Stimulated activated naive CD8-positive, alpha-beta T cell treated with anti-CD3 and anti-CD28 coated beads, Interleukin-15, Interleukin-2, amounts not matched to agents 100 U/mL and 50 U/mL, for 24 hours (primary cell): ENCODE measurements at regions not wholly inside any gene's neighbourhood (a gene's known extent, or its start where the extent isn't known, plus 50 kb on each side); places are given as distances from the start of the nearest gene placed in this dataset.
A peak's percentile ranks its signal among the peaks of the same experiment; 100 is the strongest.

Source experiments
- ATAC-seq: fragments of 150-1000 bp; cut with Tn5 transposase; one replicate; pipeline ENCODE4 v1.10.0; 2021
- DNase-seq: peaks from one replicate; pipeline ENCODE4 v3.0.0; 2021

DNA sequence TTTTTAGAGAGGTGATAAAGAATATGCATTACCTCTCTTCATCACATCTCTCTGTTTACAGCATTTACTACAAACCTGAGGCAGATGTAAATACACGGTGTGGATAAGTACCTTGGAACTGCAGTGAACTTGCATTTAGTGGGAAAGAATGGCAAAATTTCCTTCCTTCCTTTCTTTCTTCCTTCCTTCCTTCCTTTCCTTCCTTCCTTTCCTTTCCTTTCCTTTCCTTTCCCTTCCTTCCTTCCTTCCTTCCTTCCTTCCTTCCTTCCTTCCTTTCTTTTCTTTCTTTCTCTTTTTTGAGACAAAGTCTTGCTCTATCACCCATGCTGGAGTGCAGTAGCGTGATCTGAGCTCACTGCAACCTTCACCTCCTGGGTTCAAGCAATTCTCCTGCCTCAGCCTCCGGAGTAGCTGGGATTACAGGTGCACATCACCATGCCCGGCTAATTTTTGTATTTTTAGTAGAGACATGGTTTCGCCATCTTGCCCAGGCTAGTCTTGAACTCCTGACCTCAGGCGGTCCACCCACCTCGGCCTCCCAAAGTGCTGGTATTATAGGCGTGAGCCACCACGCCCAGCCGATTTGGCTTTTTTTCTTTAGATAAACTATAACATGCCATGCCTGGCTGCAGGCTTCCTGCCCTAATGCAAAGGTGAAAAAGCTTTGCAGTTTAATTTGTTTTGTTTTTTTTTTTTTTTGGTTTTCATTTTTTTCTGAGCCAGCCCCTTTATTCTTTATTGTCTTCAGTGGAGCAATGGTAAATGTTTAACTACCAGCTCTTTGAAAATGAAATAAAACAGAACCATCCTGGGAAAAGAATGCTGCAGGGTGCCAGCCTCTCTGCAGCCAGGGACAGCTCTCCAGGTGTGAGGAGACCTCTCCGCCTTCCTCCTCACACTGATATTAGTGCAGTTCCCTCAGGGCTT is 64.2 kb upstream of the NEDD9 start:
- no peak for ATAC-seq
- no peak for DNase-seq

DNA sequence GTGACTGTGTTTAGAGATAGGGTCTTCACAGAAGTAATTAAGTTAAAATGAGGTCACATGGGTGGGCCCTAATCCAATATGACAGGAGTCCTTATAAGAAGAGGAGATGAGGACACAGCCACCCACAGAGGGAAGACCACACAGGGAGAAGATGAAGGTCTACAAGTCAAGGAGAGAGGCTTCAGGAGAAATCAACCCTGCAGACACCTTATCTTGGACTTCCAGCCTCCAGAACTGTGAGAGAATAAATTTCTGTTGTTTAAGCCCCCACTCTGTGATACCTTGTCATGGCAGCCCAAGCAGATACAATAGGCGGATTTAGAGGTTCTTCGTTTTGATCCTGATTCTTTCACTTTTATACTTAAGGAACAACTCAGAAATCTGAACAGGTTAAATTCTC is 63.5 kb upstream of the NEDD9 start:
- DNase-seq (no peak), ATAC-seq (no peak)

DNA sequence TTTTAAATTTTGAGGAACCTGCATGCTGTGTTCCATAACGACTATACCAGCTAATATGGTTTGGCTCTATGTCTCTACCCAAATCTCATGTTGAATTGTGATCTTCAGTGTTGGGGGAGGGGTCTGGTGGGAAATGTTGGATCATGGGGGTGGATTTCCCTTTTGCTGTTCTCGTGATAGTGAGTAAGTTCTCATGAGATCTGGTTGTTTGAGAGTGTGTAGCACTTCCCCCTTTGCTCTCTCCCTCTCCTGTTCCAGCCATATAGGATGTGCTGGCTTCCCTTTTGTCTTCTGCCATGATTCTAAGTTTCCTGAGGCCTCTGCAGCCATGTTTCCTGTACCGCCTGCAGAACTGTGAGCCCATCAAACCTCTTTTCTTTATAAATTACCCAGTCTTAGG is 61.8 kb upstream of the NEDD9 start:
- DNase-seq: no peak
- ATAC-seq: no peak

DNA sequence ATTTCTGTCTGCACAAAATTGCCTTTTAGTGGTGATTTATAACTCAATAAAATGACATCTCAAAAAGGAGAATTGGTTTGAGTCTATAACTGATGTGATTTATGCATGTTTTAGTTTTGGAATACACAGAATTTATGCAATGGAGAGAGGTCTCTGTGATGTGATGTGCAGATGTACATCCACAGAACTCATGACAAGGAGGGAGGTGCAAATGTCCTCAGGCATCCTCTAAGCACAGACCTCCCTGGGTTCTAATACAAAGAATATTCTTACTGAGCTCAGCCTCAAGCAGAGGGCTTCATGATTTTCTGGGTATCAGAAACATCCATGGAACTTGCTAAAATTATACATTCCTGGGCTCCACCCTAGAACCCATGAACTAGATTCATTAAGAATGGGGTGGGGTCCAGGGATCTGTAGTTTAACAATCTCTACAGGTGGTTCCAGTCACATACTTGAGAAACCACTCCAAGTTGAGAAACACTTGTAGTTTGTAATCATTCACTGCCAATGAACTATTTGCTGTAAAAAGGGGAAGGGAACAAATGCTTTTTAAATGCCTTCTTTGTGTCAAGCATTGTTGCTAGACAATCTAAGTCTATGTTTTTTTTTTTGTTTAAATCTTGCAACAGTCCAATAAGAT is 60.2 kb upstream of the NEDD9 start:
- no peak for ATAC-seq

DNA sequence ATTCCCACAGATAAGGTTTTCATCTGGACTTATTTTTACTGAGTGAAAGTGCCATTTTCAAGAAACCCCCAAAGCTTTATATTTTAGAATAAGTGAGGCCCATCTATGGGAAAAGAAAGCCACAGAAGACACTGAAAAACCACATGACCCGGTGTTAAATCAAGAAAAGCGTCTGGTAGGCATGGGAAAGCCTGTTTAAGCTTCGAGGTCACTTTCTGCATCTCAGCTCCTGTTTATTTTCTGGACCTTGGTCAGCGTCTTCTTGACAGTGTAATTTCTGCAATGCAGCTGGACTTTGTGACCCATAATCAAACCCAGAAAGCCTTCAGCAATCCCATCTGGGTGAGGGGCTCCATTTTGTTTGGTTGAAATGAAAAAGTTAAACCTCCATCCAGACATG is 59.6 kb upstream of the NEDD9 start:
- no peak for ATAC-seq
- no peak for DNase-seq

More for the DNA sequence above, 60.2 kb upstream of the NEDD9 start:
- DNase-seq: no peak

DNA sequence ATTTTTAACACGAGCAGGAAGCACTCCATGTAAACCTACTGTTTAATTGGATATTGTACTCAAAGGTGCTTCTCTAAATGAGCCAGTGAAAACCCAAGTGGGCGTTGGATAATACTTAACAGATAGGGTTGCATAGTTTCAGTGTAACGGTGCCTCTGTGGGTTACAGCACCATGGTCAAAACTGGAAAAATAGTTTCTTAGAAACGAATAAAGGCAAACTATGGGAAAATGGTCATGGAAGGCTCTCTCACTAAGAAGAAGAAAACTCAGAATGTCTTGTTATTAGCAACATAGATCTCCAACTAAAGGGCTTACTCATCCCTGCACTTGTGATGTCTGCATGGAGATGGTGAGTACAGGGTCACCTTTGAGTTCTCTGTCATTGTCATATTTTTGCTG is 59.1 kb upstream of the NEDD9 start:
- no peak for DNase-seq
- peak; percentile 84 for ATAC-seq

DNA sequence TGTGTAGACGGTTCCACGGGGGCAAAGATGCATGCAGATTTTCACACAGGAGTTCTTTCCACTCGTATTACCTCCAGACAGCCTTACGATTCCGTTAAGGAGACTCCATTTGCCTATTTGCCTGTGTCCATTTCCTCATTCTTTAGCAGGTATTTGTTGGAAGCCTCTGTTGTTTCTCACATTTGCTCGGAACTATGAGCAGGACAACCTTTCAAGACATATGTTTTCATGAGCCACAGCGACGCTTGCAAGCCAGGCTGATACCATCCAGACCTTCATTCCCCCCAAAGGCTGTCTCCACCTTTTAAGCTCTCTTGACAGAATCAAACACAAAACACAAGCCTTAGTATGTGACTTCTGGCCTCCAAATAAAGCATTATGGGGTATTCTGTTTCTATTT is 57.6 kb upstream of the NEDD9 start:
- no peak for ATAC-seq
- no peak for DNase-seq

DNA sequence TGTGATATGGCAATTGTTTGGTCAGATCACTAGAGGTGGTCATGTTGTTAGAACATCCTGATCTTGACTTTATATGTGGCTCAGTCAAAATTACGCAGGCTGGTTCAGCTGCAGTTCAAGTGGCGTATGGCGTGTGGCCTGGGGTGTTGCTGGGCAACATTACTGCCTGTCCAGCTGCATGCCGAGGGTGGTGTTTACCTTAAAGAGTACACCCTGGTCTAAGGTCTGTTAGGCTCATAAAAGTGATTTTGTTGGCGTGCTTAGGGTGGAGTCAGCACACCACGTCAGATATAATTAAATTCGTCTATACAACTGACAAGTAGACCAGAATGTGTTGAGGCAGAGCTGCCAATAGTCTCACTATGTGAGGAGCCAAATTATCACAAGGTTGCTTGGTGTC is 55.6 kb upstream of the NEDD9 start:
- no peak for DNase-seq
- ATAC-seq: no peak

DNA sequence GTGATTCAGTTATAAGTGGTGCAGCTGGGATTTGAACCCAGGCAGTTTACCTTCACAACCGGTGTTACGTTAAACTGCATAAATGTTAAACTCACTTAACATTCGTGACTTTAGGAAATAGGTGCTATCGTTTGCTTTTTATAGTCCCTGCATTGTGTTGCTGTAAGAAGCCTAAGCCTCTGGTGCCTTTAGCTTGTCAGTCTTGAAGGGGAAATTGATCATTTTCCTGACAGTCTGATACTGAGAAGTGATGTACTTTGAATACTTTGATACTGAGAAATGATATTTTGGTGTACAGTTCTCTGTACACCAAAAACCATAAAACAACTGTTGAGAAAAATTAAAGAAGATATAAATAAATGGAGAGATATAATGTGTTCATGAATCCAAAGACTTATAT is 52.5 kb upstream of the NEDD9 start:
- DNase-seq: no peak
- ATAC-seq: no peak

DNA sequence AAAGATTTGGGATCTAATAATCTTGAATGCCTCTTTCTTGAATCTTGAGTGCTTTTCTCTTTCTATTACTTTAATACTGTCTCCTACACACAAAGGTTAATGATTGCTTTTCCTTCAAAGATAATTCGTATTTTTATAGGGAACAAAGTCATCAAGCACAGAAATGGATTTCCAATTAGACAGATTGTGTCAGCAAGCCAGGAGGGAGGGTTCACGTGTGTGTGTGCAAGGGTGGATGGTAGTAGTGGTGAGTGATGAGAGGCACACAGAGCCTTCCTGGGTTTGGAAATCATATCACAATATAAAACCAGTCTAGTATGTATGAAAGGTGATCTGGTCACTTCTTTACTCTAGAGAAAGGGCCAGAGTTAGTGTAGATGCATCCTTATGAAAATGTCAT is 51.2 kb upstream of the NEDD9 start:
- ATAC-seq (no peak), DNase-seq (no peak)

DNA sequence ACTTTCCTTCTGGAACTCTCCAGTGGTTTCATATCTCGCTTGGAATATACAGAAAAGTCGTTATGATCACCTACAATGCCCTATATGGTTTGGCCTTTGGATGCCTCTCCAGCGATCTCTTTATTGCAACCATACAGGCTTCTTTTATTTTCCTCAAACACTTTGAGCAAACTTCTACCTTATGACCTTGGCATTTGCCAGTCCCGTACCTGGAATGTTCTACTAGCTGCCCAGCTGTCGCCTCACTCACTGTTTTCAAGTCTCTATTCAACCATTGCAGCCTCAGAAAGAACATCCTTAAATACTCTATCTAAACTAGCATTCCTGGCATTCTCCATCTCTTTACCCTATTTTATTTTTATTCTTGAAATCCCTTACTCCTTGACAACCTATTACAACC is 50.4 kb upstream of the NEDD9 start:
- ATAC-seq: no peak
- DNase-seq: no peak
